H1 (cell line): ENCODE measurements at regions not wholly inside any gene's neighbourhood (a gene's known extent, or its start where the extent isn't known, plus 50 kb on each side); places are given as distances from the start of the nearest gene placed in this dataset.

ENCODE experiments used
- CTCF ChIA-PET: fragments of 300-600 bp; sonication (Branson Sonifier 250); formaldehyde crosslinking; loops from one replicate; lab custom pipeline; 2021; ENCODE audit not compliant: partially characterized antibody; lab: Charles Lee
- POLR2A ChIA-PET: fragments of 300-600 bp; sonication (Branson Sonifier 250); formaldehyde crosslinking; loops from one replicate; lab custom pipeline; 2021; ENCODE audit warnings: inconsistent platforms; ENCODE audit not compliant: partially characterized antibody; lab: Charles Lee
- DNase-seq, 2 experiments: peaks; one replicate each; pipeline versions ENCODE4 v3.0.0 to v3.0.0-alpha.2; 2010 to 2022; ENCODE audit warnings: low spot score in 2 of 2, low read depth in 1 of 2, mixed read lengths in 1 of 2
- FAIRE-seq: peaks from 2 replicates; lab custom pipeline; 2011; peaks lifted over from hg19 to GRCh38; lab: Jason Lieb, UNC
- H2AFZ ChIP-seq: 2 replicates; pipeline ENCODE4 v1.8.1; 2012; ENCODE audit warnings: low read length, inconsistent platforms
- H2AK5ac ChIP-seq: 2 replicates; pipeline ENCODE4 v1.6.1; 2013; ENCODE audit warnings: low read depth, low read length
- H2BK120ac ChIP-seq: replicated peaks from 2 replicates; pipeline ENCODE3; 2013; ENCODE audit warnings: low read depth, low read length, inconsistent platforms
- H2BK12ac ChIP-seq: 2 replicates; pipeline ENCODE4 v1.6.1; 2013; ENCODE audit warnings: low read depth, low read length
- H2BK15ac ChIP-seq: 2 replicates; pipeline ENCODE4 v1.6.1; 2013; ENCODE audit warnings: low read length
- H2BK20ac ChIP-seq: 2 replicates; pipeline ENCODE4 v1.6.1; 2013; ENCODE audit warnings: low read length
- H2BK5ac ChIP-seq: 2 replicates; pipeline ENCODE4 v1.6.1; 2013; ENCODE audit warnings: low read depth, low read length
- H3K14ac ChIP-seq: 2 replicates; pipeline ENCODE4 v1.6.1; 2013; ENCODE audit warnings: inconsistent platforms; ENCODE audit not compliant: insufficient read length
- H3K18ac ChIP-seq: 2 replicates; pipeline ENCODE4 v1.6.1; 2013; ENCODE audit warnings: low read length; ENCODE audit errors: extremely low read depth
- H3K23ac ChIP-seq: 2 replicates; pipeline ENCODE4 v1.6.1; 2013; ENCODE audit warnings: inconsistent platforms; ENCODE audit not compliant: insufficient read length
- H3K23me2 ChIP-seq: 2 replicates; pipeline ENCODE4 v1.6.1; 2013; ENCODE audit warnings: low read depth, low read length
- H3K27ac ChIP-seq: 2 replicates; pipeline ENCODE4 v1.6.1; 2011; ENCODE audit warnings: low read depth, low read length, inconsistent platforms
- H3K27me3 ChIP-seq, 4 experiments: replicated peaks in 1 of 4; 1 replicate in 1 of 4; 2 replicates in 3 of 4; pipeline versions ENCODE4 v1.6.1 to v1.8.1; 2011 to 2013; ENCODE audit warnings: low read length in 3 of 4, mild to moderate bottlenecking in 3 of 4, inconsistent platforms in 2 of 4, mixed read lengths in 2 of 4, moderate library complexity in 1 of 4; ENCODE audit not compliant: control insufficient read depth in 3 of 4, insufficient read depth in 3 of 4; ENCODE audit errors: extremely low read depth in 1 of 4
- H3K36me3 ChIP-seq, 4 experiments: 2 replicates each; pipeline versions ENCODE4 v1.6.1 to v1.8.1; 2011 to 2013; ENCODE audit warnings: mild to moderate bottlenecking in 4 of 4, low read length in 3 of 4, moderate library complexity in 2 of 4, control low read depth in 1 of 4, inconsistent platforms in 1 of 4; ENCODE audit not compliant: insufficient read depth in 4 of 4, control insufficient read depth in 2 of 4
- H3K4ac ChIP-seq: replicated peaks from 2 replicates; pipeline ENCODE3; 2013; ENCODE audit warnings: low read length, low read depth, mixed read lengths, inconsistent platforms; ENCODE audit not compliant: insufficient read length
- H3K4me1 ChIP-seq, 4 experiments: replicated peaks in 1 of 4; 1 replicate in 1 of 4; 2 replicates in 3 of 4; pipeline versions ENCODE4 v1.6.1 to v1.8.1; 2011 to 2013; ENCODE audit warnings: low read length in 3 of 4, inconsistent platforms in 2 of 4, mixed read lengths in 1 of 4; ENCODE audit not compliant: insufficient read depth in 4 of 4, control insufficient read depth in 3 of 4
- H3K4me2 ChIP-seq, 2 experiments: 2 replicates each; pipeline versions ENCODE4 v1.6.1 to v1.8.1; 2011 to 2013; ENCODE audit warnings: low read depth in 2 of 2, low read length in 2 of 2, control low read depth in 1 of 2, inconsistent platforms in 1 of 2, mild to moderate bottlenecking in 1 of 2; ENCODE audit not compliant: insufficient read depth in 1 of 2
- H3K4me3 ChIP-seq, 4 experiments: fragments of 200-600, 300-600 bp in 1 of 4; sonication (generic), shearing (Covaris generic), sonication (Bioruptor Twin) in 1 of 4; 2 replicates each; pipeline versions ENCODE4 v1.5.1 to v1.8.1; 2011 to 2016; ENCODE audit warnings: low read length in 4 of 4, low read depth in 3 of 4, control low read depth in 2 of 4, inconsistent platforms in 2 of 4, mild to moderate bottlenecking in 2 of 4, mixed read lengths in 1 of 4, moderate library complexity in 1 of 4; ENCODE audit not compliant: insufficient read depth in 2 of 4; ENCODE audit errors: extremely low read depth in 1 of 4
- H3K56ac ChIP-seq: replicated peaks from 2 replicates; pipeline ENCODE3; 2013; ENCODE audit warnings: low read depth, mild to moderate bottlenecking, mixed read lengths, low read length, inconsistent platforms; ENCODE audit not compliant: insufficient read length
- H3K79me1 ChIP-seq: 2 replicates; pipeline ENCODE4 v1.6.1; 2013; ENCODE audit warnings: low read depth, low read length, control low read depth
- H3K79me2 ChIP-seq, 2 experiments: 2 replicates each; pipeline versions ENCODE4 v1.6.1 to v1.8.1; 2012 to 2013; ENCODE audit warnings: low read length in 2 of 2, mild to moderate bottlenecking in 2 of 2, inconsistent platforms in 1 of 2; ENCODE audit not compliant: insufficient read depth in 2 of 2, control insufficient read depth in 1 of 2
- H3K9ac ChIP-seq, 4 experiments: replicated peaks in 1 of 4; 1 replicate in 1 of 4; 2 replicates in 3 of 4; pipeline versions ENCODE4 v1.6.1 to v1.8.1; 2011 to 2013; ENCODE audit warnings: low read depth in 3 of 4, low read length in 3 of 4, control low read depth in 2 of 4, mild to moderate bottlenecking in 2 of 4, moderate library complexity in 2 of 4, inconsistent platforms in 1 of 4; ENCODE audit errors: extremely low read depth in 1 of 4
- H3K9me3 ChIP-seq, 2 experiments: 2 replicates each; pipeline versions ENCODE4 v1.6.1 to v1.8.1; 2012 to 2013; ENCODE audit warnings: mild to moderate bottlenecking in 2 of 2, moderate library complexity in 2 of 2, control low read depth in 1 of 2, inconsistent platforms in 1 of 2, low read depth in 1 of 2, low read length in 1 of 2, mixed read lengths in 1 of 2; ENCODE audit not compliant: insufficient read depth in 2 of 2
- H4K20me1 ChIP-seq, 2 experiments: replicated peaks in 1 of 2; 2 replicates each; pipeline versions ENCODE3 to v1.8.1; 2011 to 2013; ENCODE audit warnings: inconsistent platforms in 2 of 2, low read length in 2 of 2, mild to moderate bottlenecking in 1 of 2; ENCODE audit not compliant: insufficient read depth in 2 of 2, control insufficient read depth in 1 of 2
- H4K5ac ChIP-seq: 2 replicates; pipeline ENCODE4 v1.6.1; 2013; ENCODE audit warnings: low read length, low read depth, mixed read lengths, inconsistent platforms; ENCODE audit not compliant: insufficient read length
- H4K8ac ChIP-seq: 2 replicates; pipeline ENCODE4 v1.8.0; 2013; ENCODE audit warnings: mild to moderate bottlenecking, moderate library complexity, low read length, inconsistent platforms; ENCODE audit not compliant: insufficient read depth; ENCODE audit errors: extremely low read depth
- H4K91ac ChIP-seq: replicated peaks from 2 replicates; pipeline ENCODE3; 2013; ENCODE audit warnings: low read length, mixed read lengths, inconsistent platforms; ENCODE audit not compliant: insufficient read length
- JUND ChIP-seq: IDR thresholded peaks from 2 replicates; pipeline ENCODE4 v1.6.1; 2011; ENCODE audit warnings: mild to moderate bottlenecking, improper control_type of control experiment, low read length
- KDM1A ChIP-seq: fragments of 200-600, 300-600 bp; sonication (generic); IDR thresholded peaks from 2 replicates; pipeline ENCODE4 v1.7.1; 2016; ENCODE audit warnings: mild to moderate bottlenecking, low read length, borderline replicate concordance
- SP1 ChIP-seq: IDR thresholded peaks from 2 replicates; pipeline ENCODE4 v1.6.1; 2011; ENCODE audit warnings: low read depth, low read length
- YY1 ChIP-seq: IDR thresholded peaks from 2 replicates; pipeline ENCODE4 v1.6.1; 2011; ENCODE audit warnings: low read depth, mild to moderate bottlenecking, low read length
- WGBS, 2 experiments: shearing (Covaris generic) in 1 of 2; methylation state at CpG; one replicate each; pipeline versions ENCODE4 v1.1.6 to v1.1.7; 2013 to 2015; ENCODE audit warnings: low lambda C conversion rate in 2 of 2, mixed read lengths in 2 of 2, inconsistent platforms in 1 of 2, low coverage in 1 of 2, missing lambda C conversion rate in 1 of 2; ENCODE audit not compliant: insufficient replicate concordance in 2 of 2, insufficient coverage in 1 of 2, insufficient read length in 1 of 2; ENCODE audit errors: extremely low coverage in 1 of 2, missing lambda C conversion rate in 1 of 2; 5-methylcytosine and 5-hydroxymethylcytosine counted together
- TF ChIP-seq, protein P1 (sequence below): IDR thresholded peaks from 2 replicates; pipeline ENCODE4 v1.6.1; 2012; ENCODE audit warnings: inconsistent platforms

DNA sequence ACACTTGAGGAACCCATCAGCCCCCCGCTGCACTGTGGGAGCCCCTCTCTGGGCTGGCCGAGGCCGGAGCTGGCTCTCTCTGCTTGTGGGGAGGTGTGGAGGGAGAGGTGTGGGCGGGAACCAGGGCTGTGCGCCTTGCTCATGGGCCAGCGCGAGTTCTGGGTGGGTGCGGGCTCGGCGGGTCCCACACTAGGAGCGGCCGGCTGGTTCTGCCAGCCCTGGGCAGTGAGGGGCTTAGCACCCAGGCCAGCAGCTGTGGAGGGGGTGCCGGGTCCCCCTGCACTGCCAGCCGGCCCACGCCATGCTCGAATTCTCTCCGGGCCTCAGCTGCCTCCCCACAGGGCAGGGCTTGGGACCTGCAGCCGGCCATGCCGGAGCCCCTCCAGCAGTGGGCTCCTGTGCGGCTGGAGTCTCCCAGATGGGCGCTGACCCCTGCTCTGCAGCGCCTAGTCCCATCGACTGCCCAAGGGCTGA, 430.2 kb downstream of the FAT4 start:
- H4K91ac ChIP-seq = no peak overlapping the region
- no peak overlapping the region for H4K5ac ChIP-seq
- FAIRE-seq = no peak
- H3K36me3 ChIP-seq = peaks cover 0 to 6% (median 0%) of the 10 kb centered on the region in 4 experiments; a peak in 1 of 8 replicates
- no peaks in the 10 kb centered on the region for H3K4me1 ChIP-seq
- H3K9me3 ChIP-seq = peaks cover 8 to 14% of the 10 kb centered on the region in 2 experiments
- no peak overlapping the region for H3K23ac ChIP-seq
- H2BK12ac ChIP-seq = no peak overlapping the region
- H2BK120ac ChIP-seq = no peak overlapping the region
- no peaks in the 10 kb centered on the region for H3K23me2 ChIP-seq
- DNase-seq = no peak
- H4K8ac ChIP-seq = no peak overlapping the region
- no peak overlapping the region for H3K4ac ChIP-seq
- H3K79me1 ChIP-seq = no peaks in the 10 kb centered on the region
- no peak overlapping the region for H2AK5ac ChIP-seq
- POLR2A ChIA-PET = no interaction called here
- WGBS, 2 experiments = 93% methylated on average over 19 of the region's 23 CpGs; no CpG with 5 or more reads in 1 of the 2 experiments
- no peak overlapping the region for H2BK15ac ChIP-seq
- H3K27me3 ChIP-seq = no peaks in the 10 kb centered on the region
- H3K56ac ChIP-seq = no peak overlapping the region
- H3K14ac ChIP-seq = no peak overlapping the region
- H2BK5ac ChIP-seq = no peak overlapping the region
- H3K18ac ChIP-seq = no peak overlapping the region
- no peak overlapping the region for H3K27ac ChIP-seq
- TF ChIP-seq SP1 (no peak), YY1 (no peak), KDM1A (no peak), JUND (no peak)
- TF ChIP-seq, protein P1, sequence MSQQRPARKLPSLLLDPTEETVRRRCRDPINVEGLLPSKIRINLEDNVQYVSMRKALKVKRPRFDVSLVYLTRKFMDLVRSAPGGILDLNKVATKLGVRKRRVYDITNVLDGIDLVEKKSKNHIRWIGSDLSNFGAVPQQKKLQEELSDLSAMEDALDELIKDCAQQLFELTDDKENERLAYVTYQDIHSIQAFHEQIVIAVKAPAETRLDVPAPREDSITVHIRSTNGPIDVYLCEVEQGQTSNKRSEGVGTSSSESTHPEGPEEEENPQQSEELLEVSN = no peak
- no peak overlapping the region for H2BK20ac ChIP-seq
- CTCF ChIA-PET = interaction anchor here (0.5 to 1.9 kb wide), 4 partner anchors 15 to 432 kb away, joined by 4 to 5 read pairs (median 5); no protein-coding TSS in a partner anchor
- no peak overlapping the region for H3K4me2 ChIP-seq
- H3K79me2 ChIP-seq = no peaks in the 10 kb centered on the region
- H2AFZ ChIP-seq = no peak overlapping the region
- no peak overlapping the region for H3K9ac ChIP-seq
- H4K20me1 ChIP-seq = no peaks in the 10 kb centered on the region
- H3K4me3 ChIP-seq = no peak overlapping the region
